Right ventricle myocardium superior (tissue), 1 donor: ENCODE measurements at regions not wholly inside any gene's neighbourhood (a gene's known extent, or its start where the extent isn't known, plus 50 kb on each side); places are given as distances from the start of the nearest gene placed in this dataset.
"Not testable (repeated sequence)": the region's sequence is repeated elsewhere in the genome, so short reads cannot be mapped to it uniquely, and the experiment has no call there.

Source experiments
- ATAC-seq: fragments of 200-7000 bp; cut with Tn5 transposase; one replicate; pipeline ENCODE4 v1.9.1; 2020; ENCODE audit warnings: mild to moderate bottlenecking; ENCODE audit not compliant: poor library complexity
- DNase-seq: peaks from one replicate; pipeline ENCODE4 v3.0.0-alpha.2; 2020
- intact Hi-C: fragments of 100-400 bp; cut with DNase I; formaldehyde crosslinking; loops from one replicate; pipeline ENCODE4 v1.11.2; 2022
- donor health status: DM: no; HTN: yes; CAD: no; lungs with severe emphysema.

GRCh38 chr6:113065611-113066010 is 718.5 kb downstream of the RFPL4B start:
- intact Hi-C loops = no loop called here
- ATAC-seq (peak; percentile 67), DNase-seq (no peak)

- intact Hi-C loops = no loop called here
- ATAC-seq (no peak), DNase-seq (no peak)
Measured at GRCh38 chr6:113067612-113068275, 720.6 kb downstream of the RFPL4B start.

DNA sequence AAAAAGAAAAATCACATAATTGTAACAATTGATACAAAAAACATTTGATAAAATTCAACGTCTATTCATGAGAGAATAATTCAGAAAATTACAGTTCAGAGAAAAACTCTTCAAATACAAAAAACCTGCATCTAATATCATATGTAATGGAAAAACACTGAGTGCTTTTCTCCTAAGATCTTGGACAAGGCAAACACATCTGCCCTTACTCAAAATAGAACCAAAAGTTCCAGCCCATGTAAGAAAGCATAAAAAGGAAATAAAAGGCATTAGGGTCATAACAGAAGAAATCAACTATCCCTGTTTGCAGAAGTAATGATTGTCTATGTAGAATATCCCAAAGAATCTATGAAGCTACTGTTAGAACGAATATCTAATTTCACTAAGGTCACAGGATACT is 721.4 kb downstream of the RFPL4B start:
- ATAC-seq = no peak
- intact Hi-C loops = no loop called here
- DNase-seq = no peak

GRCh38 chr6:113070681-113071080 is 723.6 kb downstream of the RFPL4B start:
- DNase-seq, ATAC-seq, intact Hi-C loops: not testable (repeated sequence)

DNA sequence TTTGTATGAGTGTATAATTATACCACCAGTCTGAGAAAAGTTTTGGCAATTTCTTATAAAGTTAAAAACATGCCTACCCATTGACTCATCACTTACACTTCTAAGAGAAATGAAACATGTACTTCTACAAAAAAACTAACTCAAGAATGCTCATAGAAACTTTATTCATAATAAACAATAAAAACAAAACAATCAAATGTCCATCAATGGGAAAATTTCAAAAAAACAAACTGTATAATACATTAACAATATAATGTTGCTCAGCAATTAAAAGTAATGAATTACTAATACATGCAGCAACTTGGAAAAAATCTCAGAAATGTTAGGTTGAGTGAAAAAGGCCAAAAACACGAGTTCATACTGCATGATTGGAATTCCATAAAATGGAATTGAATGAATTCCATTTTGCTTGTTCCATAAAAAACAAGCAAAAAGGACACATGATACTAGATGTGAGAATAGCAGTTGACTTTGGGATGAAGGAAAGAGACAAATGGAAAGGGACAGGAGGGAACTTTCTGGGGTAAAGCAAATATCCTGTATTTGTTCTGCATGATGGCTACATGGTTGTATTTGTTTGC is 726.6 kb downstream of the RFPL4B start:
- intact Hi-C loops = no loop called here
- ATAC-seq (no peak), DNase-seq (no peak)

DNA sequence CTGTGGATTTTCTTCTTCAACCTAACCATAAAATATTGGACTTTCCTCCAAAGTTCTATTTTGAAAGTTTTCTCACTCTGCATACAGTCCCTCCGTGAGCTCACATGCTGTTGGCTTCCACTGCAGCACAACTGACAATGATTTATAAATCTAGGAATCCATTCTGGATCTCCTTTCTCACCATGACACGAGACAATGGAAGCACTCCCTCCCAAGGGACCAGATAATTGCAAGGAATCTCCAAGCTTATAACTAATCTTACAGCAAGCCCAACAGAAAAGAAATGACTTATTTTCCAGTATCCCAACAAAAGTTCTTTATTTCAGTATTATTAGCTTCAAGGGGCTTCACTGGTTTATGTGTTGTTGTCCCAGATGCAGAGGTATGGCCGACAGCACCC is 729.0 kb downstream of the RFPL4B start:
- ATAC-seq (no peak), DNase-seq (no peak)
- intact Hi-C loops = no loop called here

- intact Hi-C loops = no loop called here
- no peak for DNase-seq
- ATAC-seq = no peak
Measured at GRCh38 chr6:113076816-113077215, 729.7 kb downstream of the RFPL4B start.

DNA sequence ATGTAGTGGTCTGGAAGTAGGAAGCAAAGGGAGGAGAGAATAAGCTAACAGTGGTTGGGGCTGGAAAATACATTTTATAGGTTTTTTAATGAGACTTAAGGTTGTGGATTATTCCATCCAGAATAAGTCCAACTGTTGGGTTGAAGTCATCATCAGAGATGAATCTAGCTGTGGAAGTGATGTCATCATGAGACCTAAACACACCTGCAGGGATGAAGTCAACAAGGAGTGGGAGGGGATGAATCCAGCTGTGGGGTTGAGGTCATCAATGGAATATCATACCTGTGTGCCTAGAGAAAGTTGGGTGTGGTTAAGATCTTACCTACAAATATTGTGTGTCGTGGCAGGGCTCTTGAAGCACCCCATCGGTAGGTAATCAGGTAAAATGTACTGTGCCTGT is 730.7 kb downstream of the RFPL4B start:
- intact Hi-C loops = no loop called here
- no peak for DNase-seq

DNA sequence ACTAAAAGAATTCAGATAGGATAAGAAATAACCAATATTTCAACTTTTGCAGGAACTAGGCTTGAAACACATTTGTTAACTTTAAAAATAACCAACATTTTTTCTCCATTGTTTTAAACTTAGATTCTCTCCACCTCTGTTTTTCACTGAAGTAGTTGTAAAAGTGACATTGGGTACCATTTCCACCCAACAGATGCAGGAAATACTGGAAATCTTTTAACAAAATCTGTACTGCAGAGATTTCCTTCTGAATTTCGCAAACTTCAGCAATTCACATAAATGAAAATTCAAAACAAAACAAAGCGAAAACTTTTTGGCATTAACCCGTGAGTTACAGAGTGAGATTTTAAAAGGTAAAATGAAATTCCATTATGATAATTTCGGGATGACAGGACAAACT is 731.7 kb downstream of the RFPL4B start:
- no peak for DNase-seq
- intact Hi-C loops = no loop called here
- ATAC-seq = no peak

More for the DNA sequence above, 730.7 kb downstream of the RFPL4B start:
- ATAC-seq = no peak

- ATAC-seq = no peak
Measured at GRCh38 chr6:113082745-113083144, 735.6 kb downstream of the RFPL4B start.

DNA sequence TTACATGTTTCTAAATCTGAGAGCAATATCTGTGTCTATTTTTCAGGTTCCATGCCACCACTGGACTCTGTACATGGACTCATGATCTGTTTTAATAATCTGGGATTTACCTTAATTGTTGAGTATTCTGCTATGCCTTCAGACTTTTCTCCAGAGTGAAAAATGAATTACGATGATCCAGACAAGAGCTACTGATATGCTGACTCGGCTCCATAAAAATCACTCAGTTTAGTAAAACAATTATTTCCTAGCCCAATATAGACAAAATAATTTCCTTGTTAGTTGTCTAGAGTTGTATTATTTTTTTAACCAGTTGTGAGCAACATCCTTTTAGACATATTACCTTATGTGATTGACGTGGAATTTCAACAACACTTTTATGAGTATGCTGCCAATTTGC is 736.8 kb downstream of the RFPL4B start:
- ATAC-seq (no peak), DNase-seq (no peak)
- intact Hi-C loops = no loop called here

More at GRCh38 chr6:113082745-113083144, 735.6 kb downstream of the RFPL4B start:
- intact Hi-C loops = no loop called here
- DNase-seq = no peak

- no peak for ATAC-seq
- intact Hi-C loops = no loop called here
Measured at GRCh38 chr6:113089056-113089455, 741.9 kb downstream of the RFPL4B start.

DNA sequence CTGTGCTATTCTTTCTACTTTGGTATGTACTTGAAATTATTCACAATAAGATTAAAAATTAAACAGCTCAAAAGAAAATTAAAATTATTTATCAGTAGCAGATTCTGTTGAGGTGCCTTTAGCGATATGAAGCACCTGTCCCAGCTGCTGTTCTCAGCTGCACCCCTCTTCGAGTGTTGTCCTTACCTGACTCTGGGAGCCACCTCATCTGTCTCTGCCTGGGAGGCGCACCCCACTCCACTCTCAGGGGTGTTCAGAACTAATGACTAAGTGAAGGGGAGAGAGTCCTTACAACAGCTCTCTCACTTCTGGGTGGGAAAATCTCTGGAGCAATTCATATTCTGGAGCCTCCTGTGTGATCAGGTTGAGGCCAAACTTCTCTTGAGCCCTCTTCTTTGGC is 745.7 kb downstream of the RFPL4B start:
- no peak for DNase-seq
- intact Hi-C loops = no loop called here
- no peak for ATAC-seq

More at GRCh38 chr6:113089056-113089455, 741.9 kb downstream of the RFPL4B start:
- DNase-seq = no peak

- intact Hi-C loops = no loop called here
- ATAC-seq (no peak), DNase-seq (no peak)
Measured at GRCh38 chr6:113094779-113095178, 747.6 kb downstream of the RFPL4B start.

DNA sequence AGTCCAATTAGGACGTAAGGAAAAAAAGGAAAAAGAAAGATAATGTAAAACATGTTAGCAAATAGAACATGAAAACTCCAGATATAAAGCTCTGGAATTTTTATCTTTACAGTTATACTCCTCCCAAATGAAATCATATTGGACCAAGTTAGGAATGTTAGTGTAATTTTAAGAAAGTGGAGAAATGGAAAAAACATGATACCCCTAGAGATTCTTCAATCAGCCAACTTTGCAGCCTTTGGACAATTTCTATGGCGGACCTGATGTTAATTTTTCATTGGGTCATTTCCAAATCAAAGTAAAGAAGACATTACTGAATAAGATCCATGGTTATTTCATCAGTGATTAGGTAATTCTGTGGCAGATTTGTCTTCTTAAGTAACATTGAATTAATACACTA is 748.7 kb downstream of the RFPL4B start:
- intact Hi-C loops = no loop called here
- ATAC-seq (no peak), DNase-seq (no peak)

GRCh38 chr6:113102761-113103160 is 754.4 kb upstream of the MARCKS start:
- DNase-seq (no peak), ATAC-seq (no peak)
- intact Hi-C loops = no loop called here

DNA sequence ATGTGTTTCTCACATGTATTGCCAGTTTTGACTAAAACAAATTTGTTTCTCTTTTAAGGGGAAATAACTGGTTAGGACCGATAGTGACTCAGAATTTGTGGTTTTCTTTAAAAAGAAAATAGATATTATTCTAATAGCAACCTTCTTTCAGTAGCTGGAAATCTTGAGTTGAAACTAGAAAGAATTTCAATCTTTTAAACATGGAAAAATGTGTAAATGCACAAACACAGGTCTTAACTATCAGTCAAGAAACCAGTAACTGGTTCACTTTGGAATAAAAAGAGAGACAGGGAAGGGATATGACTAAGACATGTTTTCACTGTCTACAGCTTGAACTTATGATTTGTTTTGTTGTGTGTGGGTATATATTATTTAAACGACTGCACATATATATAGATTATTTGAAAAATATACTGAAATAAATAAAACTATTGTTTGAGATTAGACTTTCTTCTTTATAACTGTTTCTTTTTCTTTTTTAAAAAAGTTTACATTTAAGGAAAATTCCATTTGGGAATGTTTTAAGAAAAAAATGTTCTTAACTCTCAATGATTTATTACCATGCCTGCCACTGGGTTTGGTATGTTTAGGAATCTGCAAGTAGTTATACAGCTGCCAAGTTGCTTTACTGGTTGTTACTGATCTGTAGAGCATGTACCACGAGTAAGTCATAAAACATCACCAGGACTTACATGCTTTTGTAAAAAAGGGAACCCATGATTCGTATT is 753.3 kb upstream of the MARCKS start:
- intact Hi-C loops = no loop called here
- DNase-seq (no peak), ATAC-seq (no peak)

GRCh38 chr6:113104541-113104940 is 752.6 kb upstream of the MARCKS start:
- DNase-seq = no peak
- intact Hi-C loops = no loop called here
- no peak for ATAC-seq

GRCh38 chr6:113104951-113105350 is 752.2 kb upstream of the MARCKS start:
- DNase-seq (no peak), ATAC-seq (no peak)
- intact Hi-C loops = no loop called here

DNA sequence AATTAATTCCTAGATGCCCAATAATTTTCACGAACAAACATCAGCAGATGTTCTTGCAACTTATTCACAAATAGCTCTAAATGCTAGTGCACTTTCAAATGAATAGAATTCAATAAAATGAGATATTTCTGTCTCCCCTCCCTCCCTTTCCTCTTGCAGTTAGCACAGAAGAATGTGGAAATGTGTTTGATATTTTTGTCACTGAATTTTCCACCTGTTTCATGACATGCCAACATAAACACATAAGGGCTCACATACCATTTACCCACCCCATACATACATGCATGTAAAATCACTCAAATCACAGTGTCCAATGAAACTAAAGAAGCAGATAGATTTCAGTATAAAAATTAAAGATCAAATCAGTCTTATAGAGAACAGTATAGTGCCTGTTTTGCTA is 746.9 kb upstream of the MARCKS start:
- DNase-seq = no peak
- intact Hi-C loops = no loop called here
- no peak for ATAC-seq
